Transverse colon (tissue), 4 donors: ENCODE measurements at regions not wholly inside any gene's neighbourhood (a gene's known extent, or its start where the extent isn't known, plus 50 kb on each side); places are given as distances from the start of the nearest gene placed in this dataset.

Experiments
- DNase-seq: peaks from one replicate; pipeline ENCODE4 v3.0.0-alpha.2; 2019
- H3K27ac ChIP-seq, 4 donors: fragments of 200-600 bp; sonication (generic); 2 replicates each; pipeline ENCODE4 v1.5.1; 2016 to 2018; ENCODE audit warnings: inconsistent platforms in 4 of 4
- H3K27me3 ChIP-seq: fragments of 200-600 bp; sonication (generic); 2 replicates; pipeline ENCODE4 v1.5.1; 2017; ENCODE audit warnings: inconsistent platforms
- H3K36me3 ChIP-seq, 4 donors: fragments of 200-600 bp; sonication (generic); 2 replicates each; pipeline ENCODE4 v1.5.1; 2017 to 2019; ENCODE audit warnings: inconsistent platforms in 4 of 4
- H3K4me1 ChIP-seq, 4 donors: fragments of 200-600 bp; sonication (generic); 2 replicates each; pipeline ENCODE4 v1.5.1; 2017 to 2020; ENCODE audit warnings: inconsistent platforms in 4 of 4
- H3K4me3 ChIP-seq, 4 donors: fragments of 200-600 bp; sonication (generic); 1 replicate in 1 of 4; 2 replicates in 3 of 4; pipeline versions ENCODE4 v1.5.1 to v1.6.1; 2017 to 2019; ENCODE audit warnings: inconsistent platforms in 4 of 4
- H3K9me3 ChIP-seq, 2 donors: fragments of 200-600 bp; sonication (generic); 2 replicates each; pipeline ENCODE4 v1.5.1; 2017 to 2019; ENCODE audit warnings: inconsistent platforms in 2 of 2
- CTCF ChIP-seq, 5 experiments: fragments of 200-600 bp in 3 of 5; fragments of 450-650 bp in 2 of 5; sonication (generic) in 3 of 5; IDR thresholded peaks; 1 replicate in 2 of 5; 2 replicates in 3 of 5; pipeline ENCODE4 v1.5.1; 2016 to 2017; ENCODE audit warnings: antibody characterized with exemption in 5 of 5, inconsistent platforms in 3 of 5, mild to moderate bottlenecking in 2 of 5, moderate library complexity in 1 of 5
- EP300 ChIP-seq: sonication (generic); formaldehyde crosslinking; IDR thresholded peaks from one replicate; pipeline ENCODE4 v1.6.1; 2017; ENCODE audit warnings: antibody characterized with exemption, low read depth
- POLR2A ChIP-seq: fragments of 450-650 bp; IDR thresholded peaks from one replicate; pipeline ENCODE4 v1.6.1; 2016; ENCODE audit warnings: antibody characterized with exemption, mild to moderate bottlenecking, moderate library complexity
- POLR2AphosphoS5 ChIP-seq, 3 donors: sonication (generic); formaldehyde crosslinking; IDR thresholded peaks; one replicate each; pipeline ENCODE4 v1.6.1; 2016; ENCODE audit warnings: antibody characterized with exemption in 3 of 3
- WGBS, 2 donors: methylation state at CpG; one replicate each; pipeline ENCODE4 v1.1.5; 2018; ENCODE audit warnings: low coverage in 1 of 2; 5-methylcytosine and 5-hydroxymethylcytosine counted together
- in situ Hi-C, 4 donors: fragments of 200-750 bp; cut with MboI; loops; one replicate each; pipeline versions ENCODE4 v1.15.0 to v1.15.1; 2017; ENCODE audit warnings: low sequenced_read_pairs in 3 of 4, low pct_ligation_motif_present in 1 of 4, low pct_unique_long_range_greater_than_20kb in 1 of 4
- intact Hi-C: fragments of 100-400 bp; cut with DNase I; formaldehyde crosslinking; loops from one replicate; pipeline ENCODE4 v1.15.1; 2023; ENCODE audit warnings: low total_unique reads

- H3K36me3 ChIP-seq = no peaks in the 10 kb centered on the region
- intact Hi-C loops (no loop called here), in situ Hi-C loops (no loop called here)
- H3K4me3 ChIP-seq = no peak overlapping the region
- H3K27ac ChIP-seq = no peak overlapping the region
- no peaks in the 10 kb centered on the region for H3K9me3 ChIP-seq
- 59 to 91% methylated on average over 3 of the region's 3 CpGs for WGBS, 2 donors
- TF ChIP-seq EP300 = no peak
- no peak for TF ChIP-seq POLR2AphosphoS5 (IDR thresholded peaks at IDR 0.05)
- TF ChIP-seq POLR2A = no peak
- TF ChIP-seq CTCF (IDR thresholded peaks at IDR 0.05) = no peak
- no peaks in the 10 kb centered on the region for H3K27me3 ChIP-seq
- H3K4me1 ChIP-seq = no peaks in the 10 kb centered on the region
- DNase-seq = no peak
Measured at GRCh38 chr12:105977236-105977635, 161.5 kb downstream of the NUAK1 start.

- WGBS, 2 donors = 79 to 100% methylated on average over 1 of the region's 1 CpG
- H3K27ac ChIP-seq = no peak overlapping the region
- no peaks in the 10 kb centered on the region for H3K4me1 ChIP-seq
- in situ Hi-C loops (no loop called here), intact Hi-C loops (no loop called here)
- no peak overlapping the region for H3K4me3 ChIP-seq
- no peaks in the 10 kb centered on the region for H3K36me3 ChIP-seq
- no peaks in the 10 kb centered on the region for H3K9me3 ChIP-seq
- TF ChIP-seq EP300 (no peak), POLR2A (no peak), POLR2AphosphoS5 (IDR thresholded peaks at IDR 0.05) (no peak), CTCF (IDR thresholded peaks at IDR 0.05) (no peak)
- H3K27me3 ChIP-seq = no peaks in the 10 kb centered on the region
- DNase-seq = no peak
Measured at GRCh38 chr12:105977652-105978051, 161.1 kb downstream of the NUAK1 start.

- 69 to 100% methylated on average over 2 to 3 of the region's 3 CpGs for WGBS, 2 donors
- Histone ChIP-seq H3K4me1 (no peaks in the 10 kb centered on the region), H3K9me3 (no peaks in the 10 kb centered on the region), H3K36me3 (no peaks in the 10 kb centered on the region), H3K4me3 (no peak overlapping the region), H3K27ac (no peak overlapping the region), H3K27me3 (no peaks in the 10 kb centered on the region)
- in situ Hi-C loops = no loop called here
- intact Hi-C loops = no loop called here
- TF ChIP-seq POLR2AphosphoS5 (IDR thresholded peaks at IDR 0.05) = no peak
- no peak for TF ChIP-seq POLR2A
- TF ChIP-seq CTCF (IDR thresholded peaks at IDR 0.05) = no peak
- TF ChIP-seq EP300 = no peak
- no peak for DNase-seq
Measured at GRCh38 chr12:105978276-105978675, 160.5 kb downstream of the NUAK1 start.

GRCh38 chr12:105978686-105979085 is 160.1 kb downstream of the NUAK1 start:
- no peaks in the 10 kb centered on the region for H3K27me3 ChIP-seq
- H3K36me3 ChIP-seq = no peaks in the 10 kb centered on the region
- H3K4me1 ChIP-seq = no peaks in the 10 kb centered on the region
- no peaks in the 10 kb centered on the region for H3K9me3 ChIP-seq
- intact Hi-C loops = no loop called here
- H3K27ac ChIP-seq = no peak overlapping the region
- no peak overlapping the region for H3K4me3 ChIP-seq
- in situ Hi-C loops = no loop called here
- DNase-seq = no peak
- WGBS, 2 donors = 40 to 45% methylated on average over 3 of the region's 3 CpGs
- TF ChIP-seq CTCF (IDR thresholded peaks at IDR 0.05) = no peak
- TF ChIP-seq POLR2A = no peak
- TF ChIP-seq POLR2AphosphoS5 (IDR thresholded peaks at IDR 0.05) = no peak
- no peak for TF ChIP-seq EP300
